Trophoblast cell (in vitro differentiated cells and primary cell): ENCODE measurements at regions not wholly inside any gene's neighbourhood (a gene's known extent, or its start where the extent isn't known, plus 50 kb on each side); places are given as distances from the start of the nearest gene placed in this dataset.

ENCODE experiments used
- DNase-seq, 2 donors: peaks; one replicate each; pipeline ENCODE4 v3.0.0-alpha.2; 2016
- H2AFZ ChIP-seq: 2 replicates; pipeline ENCODE4 v1.6.1; 2013; ENCODE audit warnings: low read length, moderate library complexity, mild to moderate bottlenecking; ENCODE audit not compliant: insufficient read depth, poor library complexity
- H2AK5ac ChIP-seq: 2 replicates; pipeline ENCODE4 v1.6.1; 2013; ENCODE audit warnings: mild to moderate bottlenecking, low read length
- H2BK120ac ChIP-seq: 2 replicates; pipeline ENCODE4 v1.6.1; 2013; ENCODE audit warnings: low read length, mild to moderate bottlenecking, moderate library complexity; ENCODE audit not compliant: insufficient read depth, poor library complexity
- H2BK12ac ChIP-seq: 2 replicates; pipeline ENCODE4 v1.6.1; 2013; ENCODE audit warnings: mild to moderate bottlenecking, low read length, moderate library complexity
- H2BK5ac ChIP-seq: 2 replicates; pipeline ENCODE4 v1.6.1; 2013; ENCODE audit warnings: low read length, low read depth, moderate library complexity, mild to moderate bottlenecking; ENCODE audit not compliant: poor library complexity
- H3K14ac ChIP-seq: 2 replicates; pipeline ENCODE4 v1.6.1; 2013; ENCODE audit warnings: mild to moderate bottlenecking, low read length
- H3K18ac ChIP-seq: 2 replicates; pipeline ENCODE4 v1.6.1; 2013; ENCODE audit warnings: mild to moderate bottlenecking, low read length
- H3K23ac ChIP-seq: 2 replicates; pipeline ENCODE4 v1.6.1; 2013; ENCODE audit warnings: low read length
- H3K27ac ChIP-seq: 2 replicates; pipeline ENCODE4 v1.5.1; 2013; ENCODE audit warnings: low read depth, mild to moderate bottlenecking, inconsistent platforms, low read length, moderate library complexity
- H3K27me3 ChIP-seq: 2 replicates; pipeline ENCODE4 v1.6.1; 2013; ENCODE audit warnings: inconsistent platforms, mild to moderate bottlenecking, low read length, moderate library complexity; ENCODE audit not compliant: insufficient read depth
- H3K36me3 ChIP-seq, 2 experiments: 1 replicate in 1 of 2; 2 replicates in 1 of 2; pipeline ENCODE4 v1.6.1; 2013; ENCODE audit warnings: low read length in 2 of 2, mild to moderate bottlenecking in 2 of 2, moderate library complexity in 1 of 2; ENCODE audit not compliant: insufficient read depth in 2 of 2, control insufficient read depth in 1 of 2
- H3K4ac ChIP-seq: 2 replicates; pipeline ENCODE4 v1.6.1; 2013; ENCODE audit warnings: low read depth, mild to moderate bottlenecking, low read length, moderate library complexity
- H3K4me1 ChIP-seq, 2 experiments: 1 replicate in 1 of 2; 2 replicates in 1 of 2; pipeline ENCODE4 v1.6.1; 2013; ENCODE audit warnings: low read length in 2 of 2, mild to moderate bottlenecking in 2 of 2, moderate library complexity in 1 of 2; ENCODE audit not compliant: insufficient read depth in 2 of 2, control insufficient read depth in 1 of 2
- H3K4me2 ChIP-seq: 2 replicates; pipeline ENCODE4 v1.6.1; 2013; ENCODE audit warnings: inconsistent platforms, mild to moderate bottlenecking, low read length, moderate library complexity
- H3K4me3 ChIP-seq: 2 replicates; pipeline ENCODE4 v1.5.1; 2013; ENCODE audit warnings: mild to moderate bottlenecking, low read depth, low read length, inconsistent platforms
- H3K79me1 ChIP-seq: one replicate; pipeline ENCODE4 v1.6.1; 2013; ENCODE audit warnings: low read length
- H3K79me2 ChIP-seq: 2 replicates; pipeline ENCODE4 v1.6.1; 2013; ENCODE audit warnings: low read length, mild to moderate bottlenecking; ENCODE audit not compliant: control insufficient read depth, insufficient read depth, poor library complexity
- H3K9ac ChIP-seq: 2 replicates; pipeline ENCODE4 v1.6.1; 2013; ENCODE audit warnings: mild to moderate bottlenecking, low read length
- H3K9me3 ChIP-seq: 2 replicates; pipeline ENCODE4 v1.6.1; 2013; ENCODE audit warnings: low read depth, mild to moderate bottlenecking, control low read depth, inconsistent platforms, low read length; ENCODE audit not compliant: insufficient read depth
- H4K12ac ChIP-seq: 2 replicates; pipeline ENCODE4 v1.6.1; 2013; ENCODE audit warnings: low read depth, mild to moderate bottlenecking, low read length, moderate library complexity
- H4K8ac ChIP-seq: 2 replicates; pipeline ENCODE4 v1.6.1; 2013; ENCODE audit warnings: low read depth, mild to moderate bottlenecking, low read length, moderate library complexity
- H4K91ac ChIP-seq: one replicate; pipeline ENCODE4 v1.6.1; 2013; ENCODE audit warnings: low read depth, mild to moderate bottlenecking, low read length, moderate library complexity
- WGBS: extraction: QIAGEN DNeasy Blood & Tissue Kit; methylation state at CpG from one replicate; pipeline ENCODE4 v1.1.7; 2013; ENCODE audit warnings: missing lambda C conversion rate; ENCODE audit not compliant: insufficient read length, insufficient coverage; ENCODE audit errors: extremely low coverage; 5-methylcytosine and 5-hydroxymethylcytosine counted together

DNA sequence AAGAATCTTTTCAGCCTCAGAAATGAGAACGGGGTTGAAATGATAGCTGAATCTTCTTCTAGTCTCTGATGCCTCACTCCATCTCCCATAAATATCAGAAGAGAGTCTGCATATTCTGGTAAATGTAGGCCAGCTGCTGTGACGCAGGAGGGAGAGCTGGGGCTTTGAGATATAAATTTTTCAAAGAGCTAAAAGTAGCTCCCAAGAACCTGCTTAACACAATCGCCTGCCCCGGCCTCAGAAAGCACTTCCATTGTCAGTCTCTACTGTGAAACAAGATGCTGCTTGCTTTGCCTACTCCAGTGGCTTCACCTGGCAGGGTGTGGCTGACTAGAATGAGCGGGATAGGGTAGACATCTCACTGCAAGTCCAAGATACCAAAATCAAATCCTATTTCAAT, 105.0 kb upstream of the CCDC150 start:
- Histone ChIP-seq H3K4me2 (no peak overlapping the region), H2AK5ac (peak overlapping the region; percentile 54), H3K4me3 (no peak overlapping the region), H3K36me3 (no peaks in the 10 kb centered on the region), H3K14ac (no peak overlapping the region), H2BK12ac (no peak overlapping the region), H4K12ac (no peak overlapping the region), H2BK5ac (no peak overlapping the region), H3K27ac (no peak overlapping the region), H3K23ac (no peak overlapping the region), H3K18ac (no peak overlapping the region), H3K9ac (no peak overlapping the region), H2BK120ac (no peak overlapping the region), H2AFZ (no peak overlapping the region), H3K4ac (no peak overlapping the region), H3K79me1 (peaks cover 4% of the 10 kb centered on the region), H3K79me2 (no peaks in the 10 kb centered on the region), H4K8ac (no peak overlapping the region), H3K4me1 (peaks cover 9 to 10% of the 10 kb centered on the region in 2 experiments), H4K91ac (no peak overlapping the region), H3K9me3 (no peaks in the 10 kb centered on the region), H3K27me3 (no peaks in the 10 kb centered on the region)
- WGBS: no CpG with 5 or more reads among the region's 5 CpGs
- no peak for DNase-seq

GRCh38 chr2:196535061-196535460, 104.5 kb upstream of the CCDC150 start:
- Histone ChIP-seq H3K14ac (no peak overlapping the region), H3K9ac (no peak overlapping the region), H2AFZ (no peak overlapping the region), H3K79me2 (no peaks in the 10 kb centered on the region), H2BK120ac (no peak overlapping the region), H2AK5ac (no peak overlapping the region), H3K4ac (no peak overlapping the region), H3K18ac (no peak overlapping the region), H3K4me1 (peaks cover 9 to 10% of the 10 kb centered on the region in 2 experiments), H2BK12ac (no peak overlapping the region), H4K12ac (no peak overlapping the region), H4K8ac (no peak overlapping the region), H3K23ac (no peak overlapping the region), H4K91ac (no peak overlapping the region), H3K27ac (no peak overlapping the region), H3K4me3 (no peak overlapping the region), H3K36me3 (no peaks in the 10 kb centered on the region), H3K4me2 (no peak overlapping the region), H2BK5ac (no peak overlapping the region), H3K9me3 (no peaks in the 10 kb centered on the region), H3K27me3 (no peaks in the 10 kb centered on the region), H3K79me1 (peaks cover 4% of the 10 kb centered on the region)
- 100% methylated on average over 1 of the region's 3 CpGs for WGBS
- DNase-seq: no peak

DNA sequence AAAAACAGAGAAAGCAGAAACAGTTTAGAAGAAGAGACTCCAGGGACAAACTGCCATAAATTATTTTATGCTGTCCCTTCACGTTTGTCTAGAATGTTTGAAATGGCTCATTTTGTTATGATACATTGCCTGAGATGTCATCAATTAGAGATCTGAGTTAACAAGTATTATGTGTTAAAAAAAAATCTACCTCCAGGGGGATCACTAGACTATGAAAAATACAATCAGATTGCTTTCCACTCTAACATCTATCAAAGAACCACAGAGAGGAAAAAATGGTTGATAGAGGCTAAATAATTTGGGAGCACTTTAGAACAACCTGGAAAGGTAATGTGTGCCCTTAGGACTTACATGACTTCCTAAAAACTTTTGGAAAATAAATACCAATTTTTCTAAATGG, 103.8 kb upstream of the CCDC150 start:
- no peak overlapping the region for H3K4me3 ChIP-seq
- no peak overlapping the region for H3K23ac ChIP-seq
- H3K79me2 ChIP-seq: no peaks in the 10 kb centered on the region
- H4K8ac ChIP-seq: no peak overlapping the region
- no peak overlapping the region for H4K91ac ChIP-seq
- H4K12ac ChIP-seq: no peak overlapping the region
- H2AFZ ChIP-seq: no peak overlapping the region
- DNase-seq: no peak
- H3K4ac ChIP-seq: no peak overlapping the region
- H3K36me3 ChIP-seq: no peaks in the 10 kb centered on the region
- H3K79me1 ChIP-seq: peaks cover 4% of the 10 kb centered on the region
- no peak overlapping the region for H3K9ac ChIP-seq
- no peak overlapping the region for H3K4me2 ChIP-seq
- no peak overlapping the region for H2BK5ac ChIP-seq
- H3K9me3 ChIP-seq: no peaks in the 10 kb centered on the region
- H2AK5ac ChIP-seq: no peak overlapping the region
- H3K14ac ChIP-seq: no peak overlapping the region
- H3K27ac ChIP-seq: no peak overlapping the region
- WGBS: no CpG with 5 or more reads among the region's 1 CpG
- peaks cover 9 to 10% of the 10 kb centered on the region in 2 experiments for H3K4me1 ChIP-seq
- H2BK120ac ChIP-seq: no peak overlapping the region
- no peak overlapping the region for H3K18ac ChIP-seq
- H2BK12ac ChIP-seq: no peak overlapping the region
- no peaks in the 10 kb centered on the region for H3K27me3 ChIP-seq

GRCh38 chr2:196537311-196537710, 102.2 kb upstream of the CCDC150 start:
- Histone ChIP-seq H3K4ac (no peak overlapping the region), H3K27me3 (no peaks in the 10 kb centered on the region), H3K79me2 (no peaks in the 10 kb centered on the region), H3K23ac (no peak overlapping the region), H4K12ac (no peak overlapping the region), H3K9ac (no peak overlapping the region), H3K4me1 (peaks cover 9 to 10% of the 10 kb centered on the region in 2 experiments), H3K4me2 (no peak overlapping the region), H3K14ac (no peak overlapping the region), H3K18ac (no peak overlapping the region), H3K79me1 (peaks cover 4% of the 10 kb centered on the region), H3K9me3 (no peaks in the 10 kb centered on the region), H2BK120ac (no peak overlapping the region), H3K4me3 (no peak overlapping the region), H2BK12ac (no peak overlapping the region), H3K36me3 (no peaks in the 10 kb centered on the region), H2AK5ac (no peak overlapping the region), H2BK5ac (no peak overlapping the region), H3K27ac (no peak overlapping the region), H4K8ac (no peak overlapping the region), H2AFZ (no peak overlapping the region), H4K91ac (no peak overlapping the region)
- peak in 1 of 2 donors; percentile 4 for DNase-seq
- no CpG with 5 or more reads among the region's 8 CpGs for WGBS
